IMR-90 (cell line): ENCODE measurements at regions not wholly inside any gene's neighbourhood (a gene's known extent, or its start where the extent isn't known, plus 50 kb on each side); places are given as distances from the start of the nearest gene placed in this dataset.

Source experiments
- ATAC-seq: fragments of 200-7000 bp; cut with Tn5 transposase; 2 replicates; pipeline ENCODE4 v1.9.1; 2020; ENCODE audit warnings: low read depth, mild to moderate bottlenecking, moderate library complexity
- BruUV-seq: library from RNA; stranded (reverse); fragments of 400-500 nt; replicated peaks from 2 replicates; lab custom pipeline; 2021; lab: Mats Ljungman, UMichigan
- CTCF ChIA-PET: fragments of 300-600 bp; formaldehyde crosslinking; extraction: SDS; loops from one replicate; lab custom pipeline; 2021; ENCODE audit warnings: antibody characterized with exemption; lab: Yijun Ruan, JAX
- POLR2A ChIA-PET: fragments of 300-600 bp; sonication (Branson Sonifier 250); formaldehyde crosslinking; loops from one replicate; lab custom pipeline; 2022; ENCODE audit warnings: antibody characterized with exemption; ENCODE audit not compliant: unreplicated experiment; lab: Charles Lee
- DNase-seq: peaks from one replicate; pipeline ENCODE4 v3.0.0; 2013
- H2AFZ ChIP-seq: replicated peaks from 2 replicates; pipeline ENCODE3; 2013; ENCODE audit warnings: low read length, mild to moderate bottlenecking; ENCODE audit not compliant: poor library complexity
- H2AK5ac ChIP-seq: 2 replicates; pipeline ENCODE4 v1.6.1; 2013; ENCODE audit warnings: low read depth, low read length, inconsistent platforms
- H2AK9ac ChIP-seq: replicated peaks from 2 replicates; pipeline ENCODE3; 2013; ENCODE audit warnings: mild to moderate bottlenecking, low read depth, low read length, moderate library complexity; ENCODE audit not compliant: poor library complexity
- H2BK120ac ChIP-seq: 2 replicates; pipeline ENCODE4 v1.6.1; 2013; ENCODE audit warnings: low read depth, low read length, inconsistent platforms
- H2BK15ac ChIP-seq: 3 replicates; pipeline ENCODE4 v1.6.1; 2013; ENCODE audit warnings: low read depth, low read length, inconsistent platforms
- H2BK20ac ChIP-seq: 2 replicates; pipeline ENCODE4 v1.6.1; 2013; ENCODE audit warnings: low read depth, mild to moderate bottlenecking, inconsistent platforms, low read length, moderate library complexity
- H2BK5ac ChIP-seq: 2 replicates; pipeline ENCODE4 v1.6.1; 2013; ENCODE audit warnings: mild to moderate bottlenecking, low read depth, low read length, inconsistent platforms; ENCODE audit not compliant: poor library complexity, severe bottlenecking
- H3K14ac ChIP-seq: replicated peaks from 2 replicates; pipeline ENCODE4 v1.6.1; 2013; ENCODE audit warnings: low read depth, low read length, inconsistent platforms
- H3K18ac ChIP-seq: 2 replicates; pipeline ENCODE4 v1.6.1; 2013; ENCODE audit warnings: low read depth, low read length, control low read depth
- H3K23ac ChIP-seq: 2 replicates; pipeline ENCODE4 v1.6.1; 2013; ENCODE audit warnings: low read depth, low read length, inconsistent platforms
- H3K27ac ChIP-seq: 2 replicates; pipeline ENCODE4 v1.5.1; 2013; ENCODE audit warnings: mild to moderate bottlenecking, control low read depth, low read length; ENCODE audit not compliant: insufficient read depth
- H3K27me3 ChIP-seq: 2 replicates; pipeline ENCODE4 v1.6.1; 2013; ENCODE audit warnings: low read length; ENCODE audit not compliant: control insufficient read depth, insufficient read depth
- H3K36me3 ChIP-seq: 2 replicates; pipeline ENCODE4 v1.6.1; 2013; ENCODE audit warnings: low read length, mixed read lengths; ENCODE audit not compliant: control insufficient read depth, insufficient read depth
- H3K4ac ChIP-seq: 2 replicates; pipeline ENCODE4 v1.6.1; 2013; ENCODE audit warnings: low read depth, low read length, inconsistent platforms
- H3K4me1 ChIP-seq: 2 replicates; pipeline ENCODE4 v1.6.1; 2013; ENCODE audit warnings: low read length, mixed read lengths; ENCODE audit not compliant: control insufficient read depth, insufficient read depth
- H3K4me2 ChIP-seq: 2 replicates; pipeline ENCODE4 v1.6.1; 2013; ENCODE audit warnings: low read depth, mild to moderate bottlenecking, control low read depth, low read length, moderate library complexity
- H3K4me3 ChIP-seq: 2 replicates; pipeline ENCODE4 v1.5.1; 2013; ENCODE audit warnings: low read depth, mild to moderate bottlenecking, control low read depth, low read length, moderate library complexity; ENCODE audit not compliant: insufficient read depth
- H3K56ac ChIP-seq: 2 replicates; pipeline ENCODE4 v1.6.1; 2013; ENCODE audit warnings: low read length, inconsistent platforms; ENCODE audit not compliant: insufficient read depth; ENCODE audit errors: extremely low read depth
- H3K79me1 ChIP-seq, 2 experiments: 2 replicates each; pipeline ENCODE4 v1.6.1; 2013; ENCODE audit warnings: low read length in 2 of 2, inconsistent platforms in 1 of 2, low read depth in 1 of 2
- H3K9ac ChIP-seq: 2 replicates; pipeline ENCODE4 v1.6.1; 2013; ENCODE audit warnings: low read depth, low read length, control low read depth
- H3K9me1 ChIP-seq: 2 replicates; pipeline ENCODE4 v1.6.1; 2013; ENCODE audit warnings: low read length, inconsistent platforms; ENCODE audit not compliant: insufficient read depth
- H3K9me3 ChIP-seq: 2 replicates; pipeline ENCODE4 v1.6.1; 2013; ENCODE audit warnings: low read length; ENCODE audit not compliant: control insufficient read depth, insufficient read depth
- H4K20me1 ChIP-seq: 2 replicates; pipeline ENCODE4 v1.6.1; 2013; ENCODE audit warnings: low read length, inconsistent platforms; ENCODE audit not compliant: insufficient read depth
- H4K5ac ChIP-seq: 2 replicates; pipeline ENCODE4 v1.6.1; 2013; ENCODE audit warnings: mild to moderate bottlenecking, low read depth, low read length, control low read depth
- H4K8ac ChIP-seq, 2 experiments: 2 replicates each; pipeline ENCODE4 v1.6.1; 2013; ENCODE audit warnings: low read depth in 2 of 2, low read length in 2 of 2, control low read depth in 1 of 2, inconsistent platforms in 1 of 2
- H4K91ac ChIP-seq: 2 replicates; pipeline ENCODE4 v1.6.1; 2013; ENCODE audit warnings: low read depth, low read length, inconsistent platforms; ENCODE audit not compliant: insufficient read depth
- BHLHE40 ChIP-seq: fragments of 150-350 bp; IDR thresholded peaks from 2 replicates; pipeline ENCODE4 v1.6.1; 2016; ENCODE audit warnings: mild to moderate bottlenecking, low read depth, low read length
- CEBPB ChIP-seq: IDR thresholded peaks from 2 replicates; pipeline ENCODE4 v1.6.1; 2012; ENCODE audit warnings: low read depth, low read length, improper control_type of control experiment
- CHD1 ChIP-seq: IDR thresholded peaks from 2 replicates; pipeline ENCODE4 v1.6.1; 2012; ENCODE audit warnings: low read depth, low read length, improper control_type of control experiment
- CTCF ChIP-seq: conservative IDR thresholded peaks from 2 replicates; pipeline ENCODE4 v1.5.1; 2012; ENCODE audit warnings: mild to moderate bottlenecking, low read depth, low read length, improper control_type of control experiment
- ELK1 ChIP-seq: fragments of 150-350 bp; IDR thresholded peaks from 2 replicates; pipeline ENCODE4 v1.6.1; 2016; ENCODE audit warnings: low read depth, mild to moderate bottlenecking, low read length, moderate library complexity, borderline replicate concordance
- FOS ChIP-seq: fragments of 150-350 bp; IDR thresholded peaks from 2 replicates; pipeline ENCODE4 v1.6.1; 2016; ENCODE audit warnings: low read depth, low read length
- MAFK ChIP-seq: IDR thresholded peaks from 2 replicates; pipeline ENCODE4 v1.6.1; 2012; ENCODE audit warnings: low read depth, low read length, improper control_type of control experiment
- MXI1 ChIP-seq: IDR thresholded peaks from 2 replicates; pipeline ENCODE4 v1.6.1; 2012; ENCODE audit warnings: low read depth, mild to moderate bottlenecking, low read length, moderate library complexity, borderline replicate concordance
- NFE2L2 ChIP-seq: fragments of 150-350 bp; IDR thresholded peaks from 2 replicates; pipeline ENCODE4 v1.6.1; 2016; ENCODE audit warnings: low read depth, mild to moderate bottlenecking, low read length
- POLR2A ChIP-seq: IDR thresholded peaks from 2 replicates; pipeline ENCODE4 v1.6.1; 2012; ENCODE audit warnings: mild to moderate bottlenecking, low read depth, low read length
- RAD21 ChIP-seq: IDR thresholded peaks from 2 replicates; pipeline ENCODE4 v1.6.1; 2012; ENCODE audit warnings: low read length, improper control_type of control experiment
- RCOR1 ChIP-seq: IDR thresholded peaks from 2 replicates; pipeline ENCODE4 v1.6.1; 2012; ENCODE audit warnings: mild to moderate bottlenecking, low read length, improper control_type of control experiment; ENCODE audit not compliant: insufficient replicate concordance
- RFX5 ChIP-seq: IDR thresholded peaks from 2 replicates; pipeline ENCODE4 v1.8.0; 2012; ENCODE audit warnings: low read depth, mild to moderate bottlenecking, low read length, moderate library complexity
- SMC3 ChIP-seq: fragments of 150-350 bp; IDR thresholded peaks from 2 replicates; pipeline ENCODE4 v1.6.1; 2016; ENCODE audit warnings: low read depth, mild to moderate bottlenecking, antibody characterized with exemption, low read length, moderate library complexity
- USF2 ChIP-seq: fragments of 150-350 bp; IDR thresholded peaks from 2 replicates; pipeline ENCODE4 v1.6.1; 2017; ENCODE audit warnings: mild to moderate bottlenecking, antibody characterized with exemption, low read length, low read depth
- WGBS, 2 experiments: methylation state at CpG; one replicate each; pipeline versions ENCODE4 v1.1.5 to v1.1.7; 2013; ENCODE audit warnings: missing lambda C conversion rate in 2 of 2; ENCODE audit not compliant: insufficient read length in 1 of 2; ENCODE audit errors: extremely low coverage in 2 of 2; 5-methylcytosine and 5-hydroxymethylcytosine counted together
- dilution Hi-C: fragments of 300-500 bp; cut with HindIII; formaldehyde crosslinking; loops from one replicate; pipeline ENCODE4 v1.14.3; 2018; ENCODE audit warnings: low sequenced_read_pairs; ENCODE audit not compliant: unreplicated experiment
- in situ Hi-C: fragments of 300-500 bp; cut with MboI; formaldehyde crosslinking; loops from 3 replicates; pipeline ENCODE4 v1.14.3; 2019; ENCODE audit warnings: low sequenced_read_pairs, inconsistent platforms, mixed read lengths
- intact Hi-C: fragments of 100-400 bp; cut with micrococcal nuclease; formaldehyde crosslinking; loops from 2 replicates; pipeline ENCODE4 v1.10.0; 2022

- H4K5ac ChIP-seq, result no peak overlapping the region
Observed at GRCh38 chr10:43874984-43875383, 226.3 kb upstream of the ZNF32 start.

More at GRCh38 chr10:43874984-43875383, 226.3 kb upstream of the ZNF32 start:
- Histone ChIP-seq H2BK120ac (no peak overlapping the region), H4K20me1 (no peaks in the 10 kb centered on the region), H2BK15ac (no peak overlapping the region), H3K9me3 (no peaks in the 10 kb centered on the region; the same call in 1 of the 2 replicates), H3K9me1 (peaks cover 15% of the 10 kb centered on the region), H2AFZ (no peak overlapping the region), H3K36me3 (no peaks in the 10 kb centered on the region), H2BK5ac (no peak overlapping the region), H3K4me1 (peaks cover 11% of the 10 kb centered on the region), H4K91ac (no peak overlapping the region), H3K79me1 (no peaks in the 10 kb centered on the region), H2AK5ac (no peak overlapping the region; the same call in 1 of the 2 replicates), H3K4ac (no peak overlapping the region), H3K14ac (no peak overlapping the region), H2BK20ac (no peak overlapping the region), H3K27me3 (no peaks in the 10 kb centered on the region), H3K23ac (no peak overlapping the region), H2AK9ac (no peak overlapping the region), H3K4me2 (no peak overlapping the region), H3K27ac (no peak overlapping the region), H3K4me3 (no peak overlapping the region), H3K56ac (no peak overlapping the region), H4K8ac (no peak overlapping the region), H3K9ac (no peak overlapping the region), H3K18ac (no peak overlapping the region)
- CTCF ChIA-PET, result no interaction called here
- WGBS, 2 experiments, result no CpG with 5 or more reads among the region's 10 CpGs
- DNase-seq (no peak), ATAC-seq (no peak)
- POLR2A ChIA-PET, result no interaction called here
- dilution Hi-C loops (no loop called here), intact Hi-C loops (no loop called here), in situ Hi-C loops (no loop called here)
- no TSS peak for BruUV-seq
- no peak for TF ChIP-seq FOS
- no peak for TF ChIP-seq MAFK
- no peak for TF ChIP-seq CTCF
- no peak for TF ChIP-seq RCOR1
- TF ChIP-seq POLR2A, result no peak
- no peak for TF ChIP-seq ELK1
- TF ChIP-seq USF2, result no peak
- no peak for TF ChIP-seq MXI1
- TF ChIP-seq RFX5, result no peak
- TF ChIP-seq NFE2L2, result no peak
- no peak for TF ChIP-seq RAD21
- no peak for TF ChIP-seq CEBPB
- TF ChIP-seq BHLHE40, result no peak
- TF ChIP-seq SMC3, result no peak
- no peak for TF ChIP-seq CHD1
